Small intestine (tissue), 7 donors: ENCODE measurements at regions not wholly inside any gene's neighbourhood (a gene's known extent, or its start where the extent isn't known, plus 50 kb on each side); places are given as distances from the start of the nearest gene placed in this dataset.
"Not testable (repeated sequence)": the region's sequence is repeated elsewhere in the genome, so short reads cannot be mapped to it uniquely, and the experiment has no call there.

Experiments
- DNase-seq, 2 donors: peaks; one replicate each; pipeline versions ENCODE4 v3.0.0 to v3.0.0-alpha.2; 2013
- FAIRE-seq: peaks from 2 replicates; lab custom pipeline; 2012; peaks lifted over from hg19 to GRCh38; lab: Jason Lieb, UNC
- H3K27ac ChIP-seq, 3 donors: one replicate each; pipeline ENCODE4 v1.5.1; 2013; ENCODE audit warnings: low read length in 2 of 3, mild to moderate bottlenecking in 2 of 3, control low read depth in 1 of 3, inconsistent platforms in 1 of 3, low read depth in 1 of 3, moderate library complexity in 1 of 3
- H3K27me3 ChIP-seq, 3 donors: one replicate each; pipeline ENCODE4 v1.6.1; 2013; ENCODE audit warnings: low read length in 3 of 3, inconsistent platforms in 1 of 3; ENCODE audit not compliant: control insufficient read depth in 3 of 3, insufficient read depth in 3 of 3
- H3K36me3 ChIP-seq, 3 donors: one replicate each; pipeline ENCODE4 v1.6.1; 2013; ENCODE audit warnings: low read length in 3 of 3, inconsistent platforms in 1 of 3, low read depth in 1 of 3, mild to moderate bottlenecking in 1 of 3, moderate library complexity in 1 of 3; ENCODE audit not compliant: control insufficient read depth in 3 of 3, insufficient read depth in 2 of 3
- H3K4me1 ChIP-seq, 3 donors: one replicate each; pipeline ENCODE4 v1.6.1; 2013; ENCODE audit warnings: low read length in 2 of 3, inconsistent platforms in 1 of 3, low read depth in 1 of 3, mild to moderate bottlenecking in 1 of 3, moderate library complexity in 1 of 3; ENCODE audit not compliant: control insufficient read depth in 3 of 3, insufficient read depth in 2 of 3
- H3K4me3 ChIP-seq, 3 donors: one replicate each; pipeline ENCODE4 v1.5.1; 2013; ENCODE audit warnings: low read length in 3 of 3, control low read depth in 1 of 3, inconsistent platforms in 1 of 3, low read depth in 1 of 3, mild to moderate bottlenecking in 1 of 3, moderate library complexity in 1 of 3
- H3K9me3 ChIP-seq, 2 donors: one replicate each; pipeline ENCODE4 v1.6.1; 2013; ENCODE audit warnings: low read depth in 1 of 2, low read length in 1 of 2; ENCODE audit not compliant: control insufficient read depth in 2 of 2, insufficient read depth in 1 of 2
- WGBS, 3 donors: extraction: QIAGEN DNeasy Blood & Tissue Kit; methylation state at CpG; one replicate each; pipeline ENCODE4 v1.1.7; 2013; 5-methylcytosine and 5-hydroxymethylcytosine counted together
- donor health status: healthy with polysubstance abuse.
- donor health status: control.
- donor health status: control.
- donor health status: Bipolar disorder and iron deficiency.
- donor health status: healthy.

DNA sequence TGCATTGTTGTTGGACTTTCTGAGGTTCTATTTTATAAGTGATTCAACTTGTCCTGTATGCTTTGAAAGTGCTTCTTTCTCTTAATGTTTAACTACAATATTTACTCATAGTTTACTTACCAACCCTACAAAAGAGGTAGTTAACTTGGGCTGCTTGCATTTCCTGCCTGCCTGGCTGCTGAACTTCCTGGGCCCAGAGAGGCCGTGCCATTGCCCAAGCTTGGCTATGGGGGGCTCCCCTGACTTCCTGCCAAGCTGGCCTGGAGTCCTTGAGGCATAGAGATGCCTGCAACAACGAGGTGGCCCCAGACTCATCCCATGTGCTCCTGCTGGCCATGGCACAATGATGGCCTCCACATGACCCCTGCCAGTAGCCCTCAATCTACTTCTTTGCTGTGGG is 361.6 kb upstream of the PLD5 start:
- Histone ChIP-seq H3K36me3 (no peaks in the 10 kb centered on the region), H3K4me3 (no peak overlapping the region), H3K27me3 (no peaks in the 10 kb centered on the region), H3K9me3 (no peaks in the 10 kb centered on the region), H3K4me1 (no peaks in the 10 kb centered on the region), H3K27ac (no peak overlapping the region)
- WGBS, 3 donors = 10 to 11% (median 10%) methylated on average over 2 of the region's 2 CpGs
- FAIRE-seq = no peak
- DNase-seq = no peak

DNA sequence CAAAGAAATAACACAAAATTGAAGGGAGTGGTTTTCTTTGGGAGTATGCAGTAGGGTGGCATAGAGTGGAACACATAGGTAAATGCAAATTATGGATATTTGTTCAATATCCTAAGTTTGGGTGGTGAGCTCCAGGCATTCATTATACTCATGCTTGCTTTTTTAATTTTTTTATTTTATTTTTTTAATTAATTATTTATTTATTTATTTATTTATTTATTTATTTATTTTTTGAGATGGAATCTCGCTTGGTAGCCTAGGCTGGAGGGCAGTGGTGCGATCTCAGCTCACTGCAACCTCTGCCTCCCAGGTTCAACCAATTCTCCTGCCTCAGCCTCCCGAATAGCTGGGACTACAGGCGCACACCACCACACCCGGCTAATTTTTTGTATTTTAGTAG is 355.5 kb upstream of the PLD5 start:
- H3K9me3 ChIP-seq, H3K27me3 ChIP-seq, H3K36me3 ChIP-seq, FAIRE-seq, H3K4me3 ChIP-seq, H3K27ac ChIP-seq, H3K4me1 ChIP-seq, DNase-seq: not testable (repeated sequence)
- WGBS, 3 donors = 58 to 78% (median 74%) methylated on average over 5 of the region's 5 CpGs

DNA sequence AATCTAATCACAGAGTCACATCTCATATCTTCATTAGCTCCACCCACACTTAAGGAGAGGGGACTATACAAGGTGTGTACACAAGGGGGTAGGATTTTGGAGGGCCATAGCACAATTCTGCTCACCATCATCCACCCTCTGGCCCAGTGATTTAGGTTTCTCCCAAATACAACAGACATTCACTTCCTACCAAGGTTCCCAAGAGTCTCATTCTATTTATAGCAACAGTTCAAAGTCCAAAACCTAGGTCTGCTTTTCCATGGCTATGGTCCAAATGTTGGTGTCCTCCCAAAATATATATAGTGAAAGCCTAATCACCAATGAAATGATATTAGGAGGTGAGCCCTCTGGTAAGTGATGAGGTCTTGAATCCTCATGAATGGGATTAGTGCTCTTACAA is 353.2 kb upstream of the PLD5 start:
- no peaks in the 10 kb centered on the region for H3K27me3 ChIP-seq
- DNase-seq = no peak
- no peak for FAIRE-seq
- H3K4me3 ChIP-seq = no peak overlapping the region
- H3K27ac ChIP-seq = no peak overlapping the region
- H3K4me1 ChIP-seq = no peaks in the 10 kb centered on the region
- no peaks in the 10 kb centered on the region for H3K36me3 ChIP-seq
- no peaks in the 10 kb centered on the region for H3K9me3 ChIP-seq

DNA sequence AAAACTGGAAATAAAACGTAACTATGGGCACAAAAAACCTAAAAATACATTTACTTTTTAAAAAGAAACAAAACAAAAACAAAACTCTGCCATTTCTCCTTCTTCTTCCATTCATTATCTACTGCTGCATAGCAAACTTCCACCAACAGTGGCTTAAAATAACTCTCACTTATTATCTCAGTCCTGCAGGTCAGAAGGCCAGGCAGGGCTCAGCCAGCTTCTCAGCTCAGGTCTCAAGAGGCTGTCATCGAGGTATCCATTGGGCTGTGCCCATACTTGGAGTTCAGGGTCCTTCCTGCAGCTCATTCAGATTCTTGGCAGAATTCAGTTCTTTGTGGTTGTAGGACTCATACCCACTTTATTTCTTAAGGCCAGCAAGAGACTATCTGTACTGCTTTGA is 352.7 kb upstream of the PLD5 start:
- Histone ChIP-seq H3K4me3 (no peak overlapping the region), H3K36me3 (no peaks in the 10 kb centered on the region), H3K9me3 (no peaks in the 10 kb centered on the region), H3K27ac (no peak overlapping the region), H3K27me3 (no peaks in the 10 kb centered on the region), H3K4me1 (no peaks in the 10 kb centered on the region)
- DNase-seq = no peak
- FAIRE-seq = no peak
- 10 to 28% (median 26%) methylated on average over 2 of the region's 2 CpGs for WGBS, 3 donors

DNA sequence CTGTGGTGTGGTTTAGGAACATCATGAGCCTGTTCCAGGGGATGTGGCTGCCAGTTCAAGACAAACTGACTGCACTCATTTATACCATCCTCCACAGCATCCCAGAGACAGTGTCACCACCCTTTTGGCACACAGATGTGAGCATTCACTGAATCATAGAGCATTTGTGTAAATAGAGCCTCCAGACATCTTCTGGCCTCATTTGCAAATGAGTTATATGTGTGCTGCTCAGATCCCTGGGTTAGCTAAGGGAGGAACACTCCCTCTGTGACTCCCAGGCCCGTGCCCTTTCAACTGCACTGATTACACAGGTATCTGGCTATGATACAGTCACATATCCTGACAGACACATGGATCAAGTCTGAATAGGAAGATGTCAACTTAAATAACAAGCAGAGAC is 351.5 kb upstream of the PLD5 start:
- no peaks in the 10 kb centered on the region for H3K9me3 ChIP-seq
- no peaks in the 10 kb centered on the region for H3K36me3 ChIP-seq
- no peak overlapping the region for H3K4me3 ChIP-seq
- DNase-seq (no peak), FAIRE-seq (no peak)
- H3K4me1 ChIP-seq = no peaks in the 10 kb centered on the region
- H3K27ac ChIP-seq = no peak overlapping the region
- WGBS, 3 donors = 16 to 44% (median 33%) methylated on average over 1 of the region's 1 CpG
- H3K27me3 ChIP-seq = no peaks in the 10 kb centered on the region

DNA sequence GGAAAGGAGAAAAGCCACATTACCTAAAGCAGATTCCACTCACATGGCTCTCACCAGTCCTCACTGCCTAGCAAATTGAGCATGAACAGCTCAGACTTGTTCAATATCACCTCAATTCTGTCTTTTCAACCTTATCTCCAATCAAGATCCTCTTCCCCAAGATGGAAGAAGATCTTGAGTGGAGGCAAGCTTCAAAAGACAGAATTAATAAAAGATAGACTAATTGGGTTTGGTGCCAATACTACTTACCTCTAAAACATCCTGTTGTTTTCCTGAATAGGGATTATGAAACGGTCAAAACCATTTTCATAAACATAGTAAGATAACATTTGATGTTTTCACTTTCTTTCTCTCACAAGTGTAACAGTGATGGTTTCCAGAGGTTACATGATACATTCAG is 349.2 kb upstream of the PLD5 start:
- H3K27ac ChIP-seq = no peak overlapping the region
- 40 to 50% (median 41%) methylated on average over 1 of the region's 1 CpG for WGBS, 3 donors
- FAIRE-seq (no peak), DNase-seq (no peak)
- no peak overlapping the region for H3K4me3 ChIP-seq
- H3K9me3 ChIP-seq = no peaks in the 10 kb centered on the region
- no peaks in the 10 kb centered on the region for H3K27me3 ChIP-seq
- no peaks in the 10 kb centered on the region for H3K36me3 ChIP-seq
- H3K4me1 ChIP-seq = no peaks in the 10 kb centered on the region

DNA sequence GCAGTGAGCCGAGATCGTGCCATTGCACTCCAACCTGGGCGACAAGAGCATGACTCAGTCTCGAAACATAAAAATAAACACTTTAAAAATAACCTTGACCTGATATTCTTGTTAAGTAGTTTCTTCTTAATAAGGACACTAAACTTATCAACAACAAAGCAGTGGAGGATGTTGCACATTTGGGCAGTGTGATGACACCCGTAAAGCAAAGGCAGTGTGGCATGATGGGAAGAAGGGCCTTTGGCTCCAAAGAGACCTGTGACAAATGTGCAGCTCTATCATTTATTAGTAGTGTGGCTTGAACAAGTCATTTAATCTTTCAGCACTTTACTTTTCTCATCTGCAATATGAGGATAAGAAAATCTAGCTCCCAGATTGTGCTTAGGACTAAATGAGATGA is 348.0 kb upstream of the PLD5 start:
- FAIRE-seq = no peak

DNA sequence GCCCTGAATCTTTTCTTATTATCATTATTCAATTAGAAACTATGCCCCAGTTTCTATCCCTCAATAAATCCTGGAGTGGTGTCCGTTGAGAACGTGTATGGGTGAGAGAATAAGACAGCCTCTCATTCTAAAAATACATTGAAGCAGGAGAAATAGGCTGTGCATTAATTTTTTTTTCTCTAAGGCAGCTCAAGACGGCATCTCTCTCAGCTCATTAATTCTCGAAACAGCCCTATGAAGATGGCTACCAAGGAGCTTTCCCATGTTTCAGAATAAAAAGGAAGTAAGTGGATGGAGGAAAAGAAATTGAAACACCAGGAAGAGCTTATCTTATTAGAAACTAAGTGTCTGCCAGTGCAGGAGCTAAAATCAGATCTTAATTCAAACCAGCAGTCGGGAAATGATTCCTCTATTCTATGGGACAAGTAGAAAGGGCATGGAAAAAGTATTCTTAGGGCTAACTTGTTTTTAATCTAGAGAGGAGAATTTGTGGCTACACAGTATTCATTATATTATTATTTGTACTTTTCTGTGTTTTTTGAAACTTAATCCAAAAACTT is 347.1 kb upstream of the PLD5 start:
- Histone ChIP-seq H3K9me3 (no peaks in the 10 kb centered on the region), H3K36me3 (no peaks in the 10 kb centered on the region), H3K4me3 (no peak overlapping the region), H3K4me1 (no peaks in the 10 kb centered on the region), H3K27me3 (no peaks in the 10 kb centered on the region), H3K27ac (no peak overlapping the region)
- DNase-seq = no peak
- 66 to 72% (median 71%) methylated on average over 5 of the region's 5 CpGs for WGBS, 3 donors
- no peak for FAIRE-seq

More for the DNA sequence above, 348.0 kb upstream of the PLD5 start:
- Histone ChIP-seq H3K27ac (no peak overlapping the region), H3K27me3 (no peaks in the 10 kb centered on the region), H3K9me3 (no peaks in the 10 kb centered on the region), H3K4me3 (no peak overlapping the region), H3K4me1 (no peaks in the 10 kb centered on the region), H3K36me3 (no peaks in the 10 kb centered on the region)
- 88 to 94% (median 92%) methylated on average over 5 of the region's 5 CpGs for WGBS, 3 donors
- no peak for DNase-seq

DNA sequence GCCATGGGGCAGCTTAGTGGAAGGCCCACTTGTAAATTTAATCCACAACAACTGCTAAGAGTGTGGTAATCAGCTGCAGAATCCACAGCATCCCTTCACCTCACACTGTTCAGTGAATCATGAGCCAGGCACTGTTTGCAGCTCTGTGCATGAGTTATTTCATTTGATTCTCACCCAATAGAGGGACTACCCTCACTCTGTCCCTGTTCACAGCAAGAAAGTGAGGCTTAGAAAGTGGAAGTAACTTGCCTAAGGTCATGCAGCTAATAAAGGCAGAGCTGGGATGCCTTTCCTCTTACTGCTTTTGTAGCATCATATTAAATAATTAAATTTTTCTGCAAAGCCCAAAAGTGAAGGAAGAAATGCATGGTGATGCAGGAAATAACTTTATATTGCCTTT is 346.5 kb upstream of the PLD5 start:
- H3K4me3 ChIP-seq = no peak overlapping the region
- no peaks in the 10 kb centered on the region for H3K36me3 ChIP-seq
- DNase-seq (no peak), FAIRE-seq (no peak)
- H3K4me1 ChIP-seq = no peaks in the 10 kb centered on the region
- H3K27me3 ChIP-seq = no peaks in the 10 kb centered on the region
- no peak overlapping the region for H3K27ac ChIP-seq
- H3K9me3 ChIP-seq = no peaks in the 10 kb centered on the region
